Lower lobe of right lung (tissue), 2 donors: ENCODE measurements at regions not wholly inside any gene's neighbourhood (a gene's known extent, or its start where the extent isn't known, plus 50 kb on each side); places are given as distances from the start of the nearest gene placed in this dataset.
A peak's percentile ranks its signal among the peaks of the same experiment; 100 is the strongest.

ENCODE experiments used
- ATAC-seq, 2 donors: fragments of 200-7000 bp; cut with Tn5 transposase; one replicate each; pipeline ENCODE4 v1.9.1; 2020 to 2022; ENCODE audit warnings: mild to moderate bottlenecking in 2 of 2, moderate library complexity in 2 of 2
- DNase-seq: peaks from one replicate; pipeline ENCODE4 v3.0.0-alpha.2; 2020
- H3K27ac ChIP-seq: fragments of 200-600 bp; one replicate; pipeline ENCODE4 v1.8.0; 2022
- H3K27me3 ChIP-seq: fragments of 200-600 bp; one replicate; pipeline ENCODE4 v1.8.0; 2022; ENCODE audit warnings: low read depth
- H3K36me3 ChIP-seq: fragments of 200-600 bp; one replicate; pipeline ENCODE4 v1.8.0; 2022; ENCODE audit warnings: mild to moderate bottlenecking
- H3K4me1 ChIP-seq: fragments of 200-600 bp; one replicate; pipeline ENCODE4 v1.8.0; 2022
- H3K4me3 ChIP-seq: fragments of 200-600 bp; one replicate; pipeline ENCODE4 v1.8.0; 2022; ENCODE audit warnings: mild to moderate bottlenecking
- H3K9me3 ChIP-seq: fragments of 200-600 bp; one replicate; pipeline ENCODE4 v1.8.0; 2022
- intact Hi-C: fragments of 100-400 bp; cut with DNase I; formaldehyde crosslinking; loops from one replicate; pipeline ENCODE4 v1.11.0; 2022
- TF ChIP-seq, protein P1 (sequence below): fragments of 200-600 bp; IDR thresholded peaks from one replicate; pipeline ENCODE4 v1.8.0; 2022; ENCODE audit warnings: antibody characterized with exemption, mild to moderate bottlenecking
- donor health status: DM: no; HTN: yes; CAD: no; lungs with severe emphysema.

DNA sequence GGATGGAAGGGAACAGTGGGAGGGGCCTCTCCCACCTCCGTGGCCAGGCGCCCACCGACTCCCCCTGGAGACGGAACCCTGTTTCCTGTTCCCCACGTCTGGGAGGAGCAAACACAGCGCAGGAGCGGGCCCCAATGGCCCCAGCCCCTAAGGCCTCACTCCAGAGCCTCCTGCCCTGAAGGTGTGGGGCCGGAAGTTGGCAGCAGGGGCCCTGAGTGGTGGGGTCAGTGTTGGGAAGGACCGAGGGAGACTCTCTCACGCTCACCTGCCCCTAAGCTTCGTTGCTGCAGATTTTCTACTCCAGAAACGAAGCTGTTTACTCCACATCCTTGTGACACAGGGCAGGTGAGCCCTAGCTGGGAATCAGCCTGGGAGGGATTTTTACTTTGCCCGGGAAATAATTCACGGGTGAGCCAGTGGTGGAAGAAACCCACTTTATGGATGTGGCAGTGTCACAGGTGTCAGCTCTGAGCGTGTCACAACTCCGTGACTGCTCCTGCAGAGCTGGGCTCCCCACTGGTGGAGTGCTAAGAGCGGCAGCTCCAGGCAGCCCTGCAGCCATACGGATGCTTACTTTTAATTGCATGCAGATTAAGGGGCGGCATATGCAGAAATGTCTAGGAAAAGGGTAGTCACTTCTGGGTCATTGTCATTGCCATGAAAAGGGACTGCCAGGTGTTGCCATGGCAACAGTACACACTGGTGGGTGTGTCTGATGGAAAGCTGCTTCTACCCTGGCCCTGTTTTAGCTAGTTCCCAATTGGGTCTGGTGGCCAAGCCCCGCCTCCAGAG, 77.5 kb upstream of the OLFM1 start:
- Histone ChIP-seq H3K9me3 (no peaks in the 10 kb centered on the region), H3K36me3 (no peaks in the 10 kb centered on the region), H3K4me1 (no peaks in the 10 kb centered on the region), H3K4me3 (no peak overlapping the region), H3K27me3 (peaks cover under 1% of the 10 kb centered on the region), H3K27ac (no peak overlapping the region)
- peak; percentile 33 to 57 for ATAC-seq
- DNase-seq: no peak
- TF ChIP-seq, protein P1, sequence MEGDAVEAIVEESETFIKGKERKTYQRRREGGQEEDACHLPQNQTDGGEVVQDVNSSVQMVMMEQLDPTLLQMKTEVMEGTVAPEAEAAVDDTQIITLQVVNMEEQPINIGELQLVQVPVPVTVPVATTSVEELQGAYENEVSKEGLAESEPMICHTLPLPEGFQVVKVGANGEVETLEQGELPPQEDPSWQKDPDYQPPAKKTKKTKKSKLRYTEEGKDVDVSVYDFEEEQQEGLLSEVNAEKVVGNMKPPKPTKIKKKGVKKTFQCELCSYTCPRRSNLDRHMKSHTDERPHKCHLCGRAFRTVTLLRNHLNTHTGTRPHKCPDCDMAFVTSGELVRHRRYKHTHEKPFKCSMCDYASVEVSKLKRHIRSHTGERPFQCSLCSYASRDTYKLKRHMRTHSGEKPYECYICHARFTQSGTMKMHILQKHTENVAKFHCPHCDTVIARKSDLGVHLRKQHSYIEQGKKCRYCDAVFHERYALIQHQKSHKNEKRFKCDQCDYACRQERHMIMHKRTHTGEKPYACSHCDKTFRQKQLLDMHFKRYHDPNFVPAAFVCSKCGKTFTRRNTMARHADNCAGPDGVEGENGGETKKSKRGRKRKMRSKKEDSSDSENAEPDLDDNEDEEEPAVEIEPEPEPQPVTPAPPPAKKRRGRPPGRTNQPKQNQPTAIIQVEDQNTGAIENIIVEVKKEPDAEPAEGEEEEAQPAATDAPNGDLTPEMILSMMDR: no peak
- intact Hi-C loops: no loop called here

DNA sequence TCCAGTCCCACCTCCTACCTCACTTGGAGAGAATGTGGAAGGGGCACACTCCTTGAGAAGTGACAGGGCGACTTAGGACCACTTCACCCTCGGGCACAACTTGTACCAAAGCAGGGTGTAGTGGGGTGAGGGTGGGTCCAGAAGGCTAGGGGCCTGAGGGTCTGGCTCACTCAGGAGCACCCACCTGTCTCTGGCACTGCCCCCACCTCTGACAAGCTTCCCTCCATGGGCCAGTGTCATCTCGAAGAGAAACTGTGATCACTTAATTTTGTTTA, 76.9 kb upstream of the OLFM1 start:
- no peak for DNase-seq
- Histone ChIP-seq H3K27ac (no peak overlapping the region), H3K36me3 (no peaks in the 10 kb centered on the region), H3K9me3 (no peaks in the 10 kb centered on the region), H3K4me3 (no peak overlapping the region), H3K27me3 (peaks cover 4% of the 10 kb centered on the region), H3K4me1 (no peaks in the 10 kb centered on the region)
- intact Hi-C loops: no loop called here
- TF ChIP-seq, protein P1: no peak
- peak in 1 of 2 donors; percentile 47 for ATAC-seq

DNA sequence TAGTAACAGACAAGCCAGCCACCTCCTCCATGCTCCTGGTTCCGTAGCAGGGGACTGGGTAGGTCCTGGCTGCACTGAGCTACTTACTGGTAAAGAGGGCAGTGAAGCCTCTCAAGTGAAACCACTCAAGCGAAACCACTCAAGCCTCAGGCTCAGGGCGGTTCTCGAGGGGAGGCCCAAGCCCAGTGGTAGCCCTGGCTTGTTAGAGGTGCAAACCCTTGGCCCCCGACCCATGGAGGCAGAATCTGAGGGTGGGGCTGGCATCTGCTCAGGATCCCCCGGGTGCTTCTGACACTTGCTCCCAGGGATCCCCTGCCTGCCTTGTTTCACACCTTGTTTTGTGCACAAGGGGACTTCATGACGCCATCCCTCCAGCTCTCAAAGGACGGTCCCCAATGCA, 76.5 kb upstream of the OLFM1 start:
- H3K4me1 ChIP-seq: no peaks in the 10 kb centered on the region
- intact Hi-C loops: no loop called here
- ATAC-seq (peak; percentile 85), DNase-seq (peak; percentile 62)
- no peaks in the 10 kb centered on the region for H3K36me3 ChIP-seq
- H3K27ac ChIP-seq: no peak overlapping the region
- no peak overlapping the region for H3K4me3 ChIP-seq
- peaks cover 4% of the 10 kb centered on the region for H3K27me3 ChIP-seq
- no peaks in the 10 kb centered on the region for H3K9me3 ChIP-seq
- TF ChIP-seq, protein P1: no peak

DNA sequence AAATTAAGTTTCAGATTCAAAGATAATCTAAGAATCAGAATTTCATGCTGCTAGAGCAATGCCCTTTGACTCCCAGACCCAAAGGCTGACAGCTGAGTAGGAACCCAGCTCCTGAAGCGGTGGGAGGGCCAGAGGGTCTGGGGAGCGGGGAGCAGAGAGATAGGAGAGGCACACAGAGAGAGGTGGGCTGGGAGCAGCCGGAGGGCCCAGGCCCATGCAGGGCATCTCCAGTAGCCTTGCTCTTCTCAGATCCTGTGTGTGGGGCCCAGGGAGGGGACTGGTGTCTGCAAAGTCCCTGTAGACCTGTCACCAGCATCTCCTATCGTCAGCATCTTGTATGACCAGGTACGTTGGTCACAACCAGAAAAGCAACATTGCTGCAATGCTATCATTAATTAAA, 75.3 kb upstream of the OLFM1 start:
- DNase-seq (no peak), ATAC-seq (no peak)
- TF ChIP-seq, protein P1: no peak
- no peak overlapping the region for H3K27ac ChIP-seq
- H3K36me3 ChIP-seq: no peaks in the 10 kb centered on the region
- no peaks in the 10 kb centered on the region for H3K9me3 ChIP-seq
- intact Hi-C loops: no loop called here
- H3K27me3 ChIP-seq: peaks cover 4% of the 10 kb centered on the region
- no peak overlapping the region for H3K4me3 ChIP-seq
- no peaks in the 10 kb centered on the region for H3K4me1 ChIP-seq

DNA sequence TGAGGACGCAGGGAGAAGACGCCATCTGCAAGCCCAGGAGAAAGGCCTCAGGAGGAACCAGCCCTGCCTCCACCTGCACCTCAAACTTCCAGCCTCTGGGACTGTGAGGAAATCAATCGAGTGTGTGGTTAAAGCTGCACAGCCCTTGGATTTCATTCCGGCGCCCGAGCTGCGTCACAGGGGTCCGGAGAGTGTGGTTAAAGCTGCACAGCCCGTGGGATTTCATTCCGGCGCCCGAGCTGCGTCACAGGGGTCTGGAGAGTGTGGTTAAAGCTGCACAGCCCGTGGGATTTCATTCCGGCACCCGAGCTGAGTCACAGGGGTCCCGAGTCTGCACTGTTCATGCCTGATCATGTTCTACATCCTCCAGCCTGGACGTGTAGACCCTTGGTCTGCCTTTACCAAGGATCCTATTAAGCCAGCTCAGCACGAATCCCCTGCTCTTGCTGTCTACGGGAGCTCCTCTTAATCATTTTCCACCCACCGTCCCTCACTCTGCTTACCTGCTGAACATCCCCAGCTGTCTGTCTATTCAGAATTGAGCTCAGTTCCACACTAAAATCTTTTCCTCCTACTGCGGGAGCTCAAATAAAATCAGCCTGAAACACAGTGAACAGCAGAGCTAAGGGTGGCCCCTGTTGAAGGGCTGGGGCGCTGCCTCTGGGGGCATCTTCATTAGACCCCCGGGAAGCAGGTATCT, 73.0 kb upstream of the OLFM1 start:
- H3K9me3 ChIP-seq: no peaks in the 10 kb centered on the region
- no peak for DNase-seq
- H3K36me3 ChIP-seq: no peaks in the 10 kb centered on the region
- no peaks in the 10 kb centered on the region for H3K4me1 ChIP-seq
- TF ChIP-seq, protein P1: no peak
- no peak overlapping the region for H3K27ac ChIP-seq
- intact Hi-C loops: no loop called here
- ATAC-seq: no peak
- H3K27me3 ChIP-seq: peaks cover 4% of the 10 kb centered on the region
- no peak overlapping the region for H3K4me3 ChIP-seq
